Liver (tissue), 8 donors: ENCODE measurements at regions not wholly inside any gene's neighbourhood (a gene's known extent, or its start where the extent isn't known, plus 50 kb on each side); places are given as distances from the start of the nearest gene placed in this dataset.

Experiments
- DNase-seq: peaks from one replicate; pipeline ENCODE4 v3.0.0-alpha.2; 2017; ENCODE audit warnings: low spot score
- H3K27ac ChIP-seq, 2 donors: one replicate each; pipeline ENCODE4 v1.7.0; 2013; ENCODE audit warnings: inconsistent platforms in 2 of 2, low read length in 2 of 2, control low read depth in 1 of 2, low read depth in 1 of 2, mild to moderate bottlenecking in 1 of 2
- H3K27me3 ChIP-seq, 4 donors: one replicate each; pipeline versions ENCODE4 v1.6.1 to v1.7.0; 2013; ENCODE audit warnings: low read length in 3 of 4, inconsistent platforms in 1 of 4, mild to moderate bottlenecking in 1 of 4, moderate library complexity in 1 of 4; ENCODE audit not compliant: control insufficient read depth in 4 of 4, insufficient read depth in 4 of 4
- H3K36me3 ChIP-seq, 4 donors: one replicate each; pipeline versions ENCODE4 v1.6.1 to v1.7.0; 2013; ENCODE audit warnings: low read length in 3 of 4, mild to moderate bottlenecking in 3 of 4, low read depth in 1 of 4, moderate library complexity in 1 of 4; ENCODE audit not compliant: control insufficient read depth in 4 of 4, insufficient read depth in 3 of 4
- H3K4me1 ChIP-seq, 4 donors: one replicate each; pipeline versions ENCODE4 v1.6.1 to v1.7.0; 2013; ENCODE audit warnings: low read length in 3 of 4, mild to moderate bottlenecking in 3 of 4, moderate library complexity in 1 of 4; ENCODE audit not compliant: control insufficient read depth in 4 of 4, insufficient read depth in 4 of 4
- H3K4me3 ChIP-seq, 3 donors: one replicate each; pipeline versions ENCODE4 v1.6.1 to v1.7.0; 2013; ENCODE audit warnings: low read length in 3 of 3, control low read depth in 1 of 3, low read depth in 1 of 3, mild to moderate bottlenecking in 1 of 3
- H3K9ac ChIP-seq, 2 donors: one replicate each; pipeline ENCODE4 v1.7.0; 2013; ENCODE audit warnings: low read length in 2 of 2, mild to moderate bottlenecking in 2 of 2, moderate library complexity in 2 of 2, control low read depth in 1 of 2, low read depth in 1 of 2
- H3K9me3 ChIP-seq, 4 donors: one replicate each; pipeline versions ENCODE4 v1.6.1 to v1.7.0; 2013; ENCODE audit warnings: low read length in 3 of 4; ENCODE audit not compliant: control insufficient read depth in 4 of 4
- EGR1 ChIP-seq, 2 donors: IDR thresholded peaks; 2 replicates each; pipeline ENCODE4 v1.6.1; 2016 to 2018; ENCODE audit warnings: antibody characterized with exemption in 2 of 2, low read depth in 2 of 2
- GABPA ChIP-seq, 2 donors: IDR thresholded peaks in 1 of 2; conservative IDR thresholded peaks in 1 of 2; 2 replicates each; pipeline ENCODE4 v1.6.1; 2016; ENCODE audit warnings: antibody characterized with exemption in 2 of 2, mild to moderate bottlenecking in 1 of 2, moderate library complexity in 1 of 2
- HNF4G ChIP-seq: IDR thresholded peaks from 2 replicates; pipeline ENCODE4 v1.6.1; 2016; ENCODE audit warnings: antibody characterized with exemption
- JUND ChIP-seq, 2 donors: IDR thresholded peaks; 2 replicates each; pipeline ENCODE4 v1.6.1; 2016; ENCODE audit warnings: antibody characterized with exemption in 2 of 2
- RAD21 ChIP-seq, 2 donors: IDR thresholded peaks; 2 replicates each; pipeline ENCODE4 v1.6.1; 2016; ENCODE audit warnings: antibody characterized with exemption in 2 of 2, mild to moderate bottlenecking in 2 of 2
- REST ChIP-seq: IDR thresholded peaks from 2 replicates; pipeline ENCODE4 v1.6.1; 2016; ENCODE audit warnings: antibody characterized with exemption, mild to moderate bottlenecking
- RXRA ChIP-seq, 2 donors: IDR thresholded peaks; 2 replicates each; pipeline ENCODE4 v1.6.1; 2017 to 2018; ENCODE audit warnings: antibody characterized with exemption in 2 of 2, mild to moderate bottlenecking in 1 of 2
- SP1 ChIP-seq: IDR thresholded peaks from 2 replicates; pipeline ENCODE4 v1.6.1; 2018; ENCODE audit warnings: antibody characterized with exemption, mild to moderate bottlenecking
- TAF1 ChIP-seq: conservative IDR thresholded peaks from 2 replicates; pipeline ENCODE4 v1.6.1; 2016; ENCODE audit warnings: antibody characterized with exemption, mild to moderate bottlenecking
- YY1 ChIP-seq: IDR thresholded peaks from 2 replicates; pipeline ENCODE4 v1.6.1; 2016; ENCODE audit warnings: antibody characterized with exemption, mild to moderate bottlenecking
- WGBS: extraction: QIAGEN DNeasy Blood & Tissue Kit; methylation state at CpG from one replicate; pipeline ENCODE4 v1.1.7; 2013; 5-methylcytosine and 5-hydroxymethylcytosine counted together
- TF ChIP-seq, protein P1 (sequence below): fragments of 150-350 bp; IDR thresholded peaks from 2 replicates; pipeline ENCODE4 v1.5.1; 2017; ENCODE audit warnings: improper control_type of control experiment, low read depth, low read length; ENCODE audit not compliant: missing input control
- TF ChIP-seq, protein P2 (sequence below): IDR thresholded peaks from 2 replicates; pipeline ENCODE4 v1.6.1; 2016; ENCODE audit warnings: antibody characterized with exemption
- donor health status: healthy.
- donor health status: healthy.
- donor health status: healthy.
- donor health status: healthy.
- donor health status: healthy.

GRCh38 chr3:55337641-55338180 is 149.4 kb downstream of the WNT5A start:
- DNase-seq = no peak
- Histone ChIP-seq H3K36me3 (no peaks in the 10 kb centered on the region), H3K27ac (no peak overlapping the region), H3K9ac (no peak overlapping the region), H3K27me3 (peaks cover 0 to 4% (median 0%) of the 10 kb centered on the region in 4 donors), H3K4me3 (no peak overlapping the region), H3K4me1 (no peaks in the 10 kb centered on the region), H3K9me3 (no peaks in the 10 kb centered on the region)
- TF ChIP-seq REST (no peak), GABPA (IDR thresholded peaks at IDR 0.05 in 1 of 2, conservative IDR thresholded peaks at IDR 0.05 in 1 of 2) (no peak), RXRA (IDR thresholded peaks at IDR 0.05) (no peak), JUND (IDR thresholded peaks at IDR 0.05) (no peak)
- WGBS = 82% methylated on average over 10 of the region's 10 CpGs

- Histone ChIP-seq H3K9me3 (no peaks in the 10 kb centered on the region), H3K27ac (no peak overlapping the region), H3K4me3 (no peak overlapping the region), H3K27me3 (peaks cover 0 to 4% (median 0%) of the 10 kb centered on the region in 4 donors), H3K36me3 (no peaks in the 10 kb centered on the region), H3K4me1 (no peaks in the 10 kb centered on the region), H3K9ac (no peak overlapping the region)
- no peak for DNase-seq
- TF ChIP-seq YY1 (no peak), GABPA (IDR thresholded peaks at IDR 0.05 in 1 of 2, conservative IDR thresholded peaks at IDR 0.05 in 1 of 2) (no peak)
- TF ChIP-seq, protein P1, sequence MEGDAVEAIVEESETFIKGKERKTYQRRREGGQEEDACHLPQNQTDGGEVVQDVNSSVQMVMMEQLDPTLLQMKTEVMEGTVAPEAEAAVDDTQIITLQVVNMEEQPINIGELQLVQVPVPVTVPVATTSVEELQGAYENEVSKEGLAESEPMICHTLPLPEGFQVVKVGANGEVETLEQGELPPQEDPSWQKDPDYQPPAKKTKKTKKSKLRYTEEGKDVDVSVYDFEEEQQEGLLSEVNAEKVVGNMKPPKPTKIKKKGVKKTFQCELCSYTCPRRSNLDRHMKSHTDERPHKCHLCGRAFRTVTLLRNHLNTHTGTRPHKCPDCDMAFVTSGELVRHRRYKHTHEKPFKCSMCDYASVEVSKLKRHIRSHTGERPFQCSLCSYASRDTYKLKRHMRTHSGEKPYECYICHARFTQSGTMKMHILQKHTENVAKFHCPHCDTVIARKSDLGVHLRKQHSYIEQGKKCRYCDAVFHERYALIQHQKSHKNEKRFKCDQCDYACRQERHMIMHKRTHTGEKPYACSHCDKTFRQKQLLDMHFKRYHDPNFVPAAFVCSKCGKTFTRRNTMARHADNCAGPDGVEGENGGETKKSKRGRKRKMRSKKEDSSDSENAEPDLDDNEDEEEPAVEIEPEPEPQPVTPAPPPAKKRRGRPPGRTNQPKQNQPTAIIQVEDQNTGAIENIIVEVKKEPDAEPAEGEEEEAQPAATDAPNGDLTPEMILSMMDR = no peak
Observed at GRCh38 chr3:55333923-55334322, 153.2 kb downstream of the WNT5A start.

DNA sequence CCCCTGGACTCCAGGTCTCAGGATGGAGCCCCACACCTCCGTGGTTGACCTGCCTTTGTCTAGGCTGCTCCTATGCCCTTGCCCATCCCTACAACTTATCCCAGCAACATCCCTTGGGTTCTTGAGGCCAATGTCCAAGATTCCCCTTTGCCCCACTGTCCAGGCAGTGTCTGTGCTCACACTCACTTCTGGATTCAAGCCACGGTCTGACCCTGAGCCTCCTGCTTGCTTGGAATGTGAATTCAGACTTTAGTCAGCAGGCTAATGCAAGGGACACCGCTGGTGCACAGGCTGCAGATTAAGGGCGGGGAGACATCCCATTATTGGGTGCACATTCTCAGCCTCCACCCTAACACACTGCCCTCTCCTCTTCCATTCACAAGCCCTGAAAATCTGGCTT is 154.1 kb downstream of the WNT5A start:
- Histone ChIP-seq H3K36me3 (no peaks in the 10 kb centered on the region), H3K27ac (no peak overlapping the region), H3K27me3 (peaks cover 0 to 4% (median 0%) of the 10 kb centered on the region in 4 donors), H3K4me1 (no peaks in the 10 kb centered on the region), H3K9ac (no peak overlapping the region), H3K9me3 (no peaks in the 10 kb centered on the region), H3K4me3 (no peak overlapping the region)
- no peak for DNase-seq
- WGBS = 77% methylated on average over 4 of the region's 4 CpGs
- TF ChIP-seq HNF4G (no peak), EGR1 (IDR thresholded peaks at IDR 0.05; ENCODE audit: low read depth in 2 of 2) (no peak), RAD21 (IDR thresholded peaks at IDR 0.05) (no peak), TAF1 (no peak), SP1 (no peak)
- TF ChIP-seq, protein P2, sequence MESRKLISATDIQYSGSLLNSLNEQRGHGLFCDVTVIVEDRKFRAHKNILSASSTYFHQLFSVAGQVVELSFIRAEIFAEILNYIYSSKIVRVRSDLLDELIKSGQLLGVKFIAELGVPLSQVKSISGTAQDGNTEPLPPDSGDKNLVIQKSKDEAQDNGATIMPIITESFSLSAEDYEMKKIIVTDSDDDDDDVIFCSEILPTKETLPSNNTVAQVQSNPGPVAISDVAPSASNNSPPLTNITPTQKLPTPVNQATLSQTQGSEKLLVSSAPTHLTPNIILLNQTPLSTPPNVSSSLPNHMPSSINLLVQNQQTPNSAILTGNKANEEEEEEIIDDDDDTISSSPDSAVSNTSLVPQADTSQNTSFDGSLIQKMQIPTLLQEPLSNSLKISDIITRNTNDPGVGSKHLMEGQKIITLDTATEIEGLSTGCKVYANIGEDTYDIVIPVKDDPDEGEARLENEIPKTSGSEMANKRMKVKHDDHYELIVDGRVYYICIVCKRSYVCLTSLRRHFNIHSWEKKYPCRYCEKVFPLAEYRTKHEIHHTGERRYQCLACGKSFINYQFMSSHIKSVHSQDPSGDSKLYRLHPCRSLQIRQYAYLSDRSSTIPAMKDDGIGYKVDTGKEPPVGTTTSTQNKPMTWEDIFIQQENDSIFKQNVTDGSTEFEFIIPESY = no peak
